ES-I3 (cell line): ENCODE measurements at regions not wholly inside any gene's neighbourhood (a gene's known extent, or its start where the extent isn't known, plus 50 kb on each side); places are given as distances from the start of the nearest gene placed in this dataset.

Experiments used
- H3K36me3 ChIP-seq: 2 replicates; pipeline ENCODE4 v1.6.1; 2013; ENCODE audit warnings: mild to moderate bottlenecking, low read length, control low read depth, moderate library complexity; ENCODE audit not compliant: insufficient read depth
- H3K4me1 ChIP-seq: 2 replicates; pipeline ENCODE4 v1.6.1; 2013; ENCODE audit warnings: mild to moderate bottlenecking, control low read depth, low read length; ENCODE audit not compliant: insufficient read depth
- H3K9ac ChIP-seq: 2 replicates; pipeline ENCODE4 v1.6.1; 2013; ENCODE audit warnings: low read depth, mild to moderate bottlenecking, low read length, moderate library complexity
- H3K9me3 ChIP-seq: 2 replicates; pipeline ENCODE4 v1.6.1; 2013; ENCODE audit warnings: mild to moderate bottlenecking, low read length, moderate library complexity; ENCODE audit not compliant: control insufficient read depth, insufficient read depth

DNA sequence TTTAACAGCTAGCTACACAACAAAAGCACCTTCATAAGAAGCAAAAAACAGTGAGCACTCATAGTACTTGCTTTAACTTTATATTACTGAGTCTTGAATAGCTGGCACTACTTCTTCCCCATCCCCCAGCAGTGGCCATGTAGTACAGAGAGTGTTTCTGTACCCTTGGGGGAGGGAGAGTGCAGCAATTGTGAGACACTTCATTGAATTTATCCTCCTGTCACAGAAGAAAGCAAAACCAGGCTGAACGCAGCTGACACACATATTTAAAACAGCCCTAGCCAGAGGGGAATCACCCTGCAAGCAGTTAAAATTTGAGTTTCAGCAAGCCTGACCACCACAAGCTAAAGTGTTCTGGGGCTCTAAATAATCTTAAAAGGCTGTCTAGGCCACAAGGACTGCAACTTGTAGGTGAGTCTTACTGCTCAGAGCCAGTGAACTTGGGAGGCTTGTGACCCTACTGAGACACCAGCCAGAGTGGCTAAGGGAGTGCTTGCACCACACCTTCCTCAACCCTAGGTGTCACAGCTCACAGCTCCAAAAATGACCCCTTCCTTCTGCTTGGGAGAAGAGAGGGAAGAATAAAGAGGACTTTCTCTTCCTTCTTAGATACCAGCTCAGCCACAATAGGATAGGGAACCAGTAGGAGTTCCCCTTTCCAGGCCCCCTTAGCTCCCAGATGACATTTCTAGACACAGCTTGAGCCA is 97.7 kb upstream of the MEOX2 start:
- no peak overlapping the region for H3K9ac ChIP-seq
- no peaks in the 10 kb centered on the region for H3K36me3 ChIP-seq
- peaks cover 21% of the 10 kb centered on the region for H3K4me1 ChIP-seq
- H3K9me3 ChIP-seq: no peaks in the 10 kb centered on the region

- no peaks in the 10 kb centered on the region for H3K36me3 ChIP-seq
- no peaks in the 10 kb centered on the region for H3K9me3 ChIP-seq
- no peak overlapping the region for H3K9ac ChIP-seq
- H3K4me1 ChIP-seq: peaks cover 21% of the 10 kb centered on the region
These were observed 96.2 kb upstream of the MEOX2 start for GRCh38 chr7:15782656-15783055.

DNA sequence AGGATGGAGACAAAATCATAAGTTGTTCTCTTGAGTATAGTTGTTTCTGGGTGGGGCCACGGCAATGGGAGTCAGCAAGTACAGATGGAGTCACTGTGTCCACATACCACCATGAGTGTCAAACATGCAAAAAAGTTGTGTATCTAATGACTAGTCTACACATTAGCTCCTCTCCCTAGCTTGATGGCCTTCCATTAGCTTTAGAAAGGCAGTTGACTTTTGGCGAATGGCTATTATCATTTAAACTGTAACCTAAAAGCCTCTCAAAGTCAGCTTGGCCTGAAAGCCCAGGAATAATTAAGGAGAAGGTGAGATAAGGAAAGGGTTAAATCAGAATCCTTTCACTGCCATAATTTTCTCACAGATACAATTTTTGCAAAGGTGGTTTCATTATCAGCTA is 95.5 kb upstream of the MEOX2 start:
- Histone ChIP-seq H3K36me3 (no peaks in the 10 kb centered on the region), H3K9ac (no peak overlapping the region), H3K9me3 (no peaks in the 10 kb centered on the region), H3K4me1 (peaks cover 21% of the 10 kb centered on the region)

DNA sequence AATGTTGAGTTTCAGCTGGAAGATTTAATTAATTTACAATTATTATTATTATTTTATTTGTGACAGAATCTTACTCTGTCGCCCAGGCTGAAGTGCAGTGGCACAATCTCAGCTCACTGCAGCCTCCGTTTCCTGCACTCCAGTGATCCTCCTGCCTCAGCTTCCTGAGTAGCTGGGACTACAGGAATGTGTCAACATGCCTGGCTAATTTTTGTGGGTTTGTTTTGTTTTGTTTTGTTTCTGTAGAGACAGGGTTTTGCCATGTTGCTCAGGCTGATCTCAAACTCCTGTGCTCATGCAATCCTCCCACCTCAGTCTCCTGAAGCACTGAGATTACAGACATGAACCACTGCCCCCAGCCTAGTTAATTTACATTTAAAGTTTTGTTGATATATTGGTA is 93.8 kb upstream of the MEOX2 start:
- Histone ChIP-seq H3K9me3 (no peaks in the 10 kb centered on the region), H3K36me3 (no peaks in the 10 kb centered on the region), H3K9ac (no peak overlapping the region), H3K4me1 (peaks cover 21% of the 10 kb centered on the region)

- H3K4me1 ChIP-seq: peaks cover 14% of the 10 kb centered on the region
- H3K9me3 ChIP-seq: no peaks in the 10 kb centered on the region
- H3K9ac ChIP-seq: no peak overlapping the region
- no peaks in the 10 kb centered on the region for H3K36me3 ChIP-seq
These were observed 91.7 kb upstream of the MEOX2 start for GRCh38 chr7:15778191-15778590.

- Histone ChIP-seq H3K9me3 (no peaks in the 10 kb centered on the region), H3K4me1 (no peaks in the 10 kb centered on the region), H3K9ac (no peak overlapping the region), H3K36me3 (no peaks in the 10 kb centered on the region)
These were observed 79.3 kb upstream of the MEOX2 start for GRCh38 chr7:15765753-15766152.

DNA sequence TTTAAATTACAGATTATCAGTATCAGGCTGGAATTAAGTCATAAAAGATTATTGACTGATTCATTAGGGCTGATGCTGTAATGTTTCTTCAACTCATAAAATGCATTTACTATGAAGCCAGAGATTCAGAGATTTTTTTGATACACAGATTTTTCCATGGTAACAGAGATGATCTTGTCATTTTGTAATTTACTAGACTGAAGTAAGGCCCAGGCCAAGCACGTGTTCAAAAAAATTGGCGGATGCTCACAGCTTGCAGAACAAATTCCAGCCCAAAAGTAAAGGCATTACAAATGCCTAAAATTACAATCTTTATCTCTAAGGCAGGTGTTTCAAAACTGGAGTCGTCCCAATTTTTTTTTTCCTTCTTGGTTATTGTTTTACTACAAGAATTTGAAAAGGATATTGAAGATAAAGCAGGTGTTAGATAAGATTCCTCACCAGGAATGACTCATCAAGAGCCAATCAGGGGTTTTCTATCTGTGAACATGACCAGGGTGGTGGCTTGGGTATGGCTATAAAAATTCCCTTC is 78.4 kb upstream of the MEOX2 start:
- Histone ChIP-seq H3K9me3 (no peaks in the 10 kb centered on the region), H3K36me3 (no peaks in the 10 kb centered on the region), H3K9ac (no peak overlapping the region), H3K4me1 (no peaks in the 10 kb centered on the region)

DNA sequence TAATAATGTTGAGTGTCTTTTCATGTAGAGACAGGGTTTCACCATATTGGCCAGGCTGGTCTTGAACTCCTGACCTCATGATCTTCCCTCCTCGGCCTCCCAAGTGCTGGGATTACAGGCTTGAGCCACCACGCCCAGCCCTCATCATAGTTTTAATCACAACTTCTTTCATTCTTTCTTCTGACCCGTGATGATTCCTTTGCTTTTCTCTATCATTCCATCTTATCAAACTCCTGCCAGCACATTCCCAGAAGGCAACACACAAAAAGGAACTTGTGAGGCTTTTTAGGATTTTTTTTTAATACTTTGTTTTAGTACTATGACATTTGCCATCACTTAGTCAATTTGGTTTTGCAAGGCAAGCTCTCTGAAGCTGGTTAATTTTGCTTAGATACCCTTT is 77.5 kb upstream of the MEOX2 start:
- no peaks in the 10 kb centered on the region for H3K9me3 ChIP-seq
- no peaks in the 10 kb centered on the region for H3K36me3 ChIP-seq
- H3K4me1 ChIP-seq: no peaks in the 10 kb centered on the region
- H3K9ac ChIP-seq: no peak overlapping the region

DNA sequence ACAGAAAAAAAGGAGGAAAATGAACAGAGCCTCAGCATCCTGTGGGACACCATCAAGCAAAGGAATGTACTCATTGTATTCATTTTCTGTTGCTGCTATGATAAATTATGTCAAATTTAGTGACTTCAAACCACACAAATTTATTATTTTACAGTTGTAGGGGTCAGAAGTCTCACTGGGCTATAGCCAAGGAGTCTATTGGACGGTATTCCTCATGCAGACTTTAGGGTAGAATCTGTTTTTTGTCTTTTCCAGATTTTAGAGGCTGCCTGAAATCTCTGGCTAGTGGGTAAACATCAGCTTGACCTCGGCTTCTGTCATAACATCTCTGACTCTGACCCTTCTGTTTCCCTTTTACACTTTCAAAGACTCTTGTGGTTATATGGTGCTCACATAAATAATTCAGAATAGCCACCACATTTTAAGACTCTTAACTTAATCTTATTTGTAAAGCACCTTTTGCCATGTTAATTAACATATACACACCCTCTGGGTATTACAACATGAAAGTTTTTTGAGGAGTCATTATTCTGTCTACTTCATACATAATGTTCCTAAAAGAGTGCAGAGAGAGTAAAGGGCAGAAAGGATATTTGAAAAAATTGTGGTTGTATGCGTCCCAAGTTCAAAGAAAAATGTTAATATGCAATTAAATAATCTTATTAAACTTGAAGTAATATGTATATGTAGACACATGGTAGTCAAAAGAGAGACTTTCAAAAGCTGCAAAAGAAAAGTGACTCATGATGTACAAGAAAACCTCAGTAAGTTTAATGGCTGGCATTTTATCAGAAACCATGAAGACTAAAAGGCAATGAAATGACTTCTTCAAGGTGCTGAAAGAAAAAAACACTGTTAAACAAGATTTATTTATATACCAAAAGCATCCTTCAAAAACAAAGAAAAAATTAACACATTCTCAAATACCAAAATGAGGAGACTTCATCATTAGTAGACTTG is 70.8 kb upstream of the MEOX2 start:
- Histone ChIP-seq H3K9ac (no peak overlapping the region), H3K4me1 (no peaks in the 10 kb centered on the region), H3K36me3 (no peaks in the 10 kb centered on the region), H3K9me3 (no peaks in the 10 kb centered on the region)

GRCh38 chr7:15755061-15755460 is 68.6 kb upstream of the MEOX2 start:
- Histone ChIP-seq H3K36me3 (no peaks in the 10 kb centered on the region), H3K4me1 (no peaks in the 10 kb centered on the region), H3K9ac (no peak overlapping the region), H3K9me3 (no peaks in the 10 kb centered on the region)

GRCh38 chr7:15753887-15754579 is 67.5 kb upstream of the MEOX2 start:
- H3K4me1 ChIP-seq: no peaks in the 10 kb centered on the region
- no peak overlapping the region for H3K9ac ChIP-seq
- no peaks in the 10 kb centered on the region for H3K9me3 ChIP-seq
- H3K36me3 ChIP-seq: no peaks in the 10 kb centered on the region

GRCh38 chr7:15752377-15752776 is 65.9 kb upstream of the MEOX2 start:
- no peaks in the 10 kb centered on the region for H3K9me3 ChIP-seq
- no peak overlapping the region for H3K9ac ChIP-seq
- H3K4me1 ChIP-seq: no peaks in the 10 kb centered on the region

DNA sequence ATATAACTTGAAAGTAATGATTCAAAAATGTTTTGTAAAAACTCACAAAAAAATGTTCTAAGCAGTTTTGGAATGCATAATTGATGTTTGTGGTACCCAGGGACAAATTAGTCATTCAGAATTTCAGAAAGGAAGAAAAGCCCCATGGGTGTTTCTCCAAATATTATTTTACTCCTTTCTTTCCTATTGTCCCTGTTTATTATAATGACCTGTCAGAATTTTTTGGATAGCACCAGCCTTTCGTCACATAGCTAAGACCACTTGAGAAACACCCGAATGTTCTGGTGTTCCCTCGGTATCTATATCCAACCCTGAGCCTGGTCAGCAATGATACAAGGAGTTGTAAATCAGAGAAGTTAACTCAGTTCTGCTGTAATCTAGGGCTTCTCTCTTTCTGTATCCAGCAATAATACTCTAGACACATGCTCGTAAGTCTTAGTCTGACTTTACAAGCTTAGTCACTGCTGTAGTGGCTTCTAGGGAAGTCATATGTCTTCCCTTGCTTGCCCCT is 64.8 kb upstream of the MEOX2 start:
- Histone ChIP-seq H3K9me3 (no peaks in the 10 kb centered on the region), H3K36me3 (no peaks in the 10 kb centered on the region), H3K4me1 (no peaks in the 10 kb centered on the region), H3K9ac (no peak overlapping the region)

More at GRCh38 chr7:15752377-15752776, 65.9 kb upstream of the MEOX2 start:
- H3K36me3 ChIP-seq: no peaks in the 10 kb centered on the region

DNA sequence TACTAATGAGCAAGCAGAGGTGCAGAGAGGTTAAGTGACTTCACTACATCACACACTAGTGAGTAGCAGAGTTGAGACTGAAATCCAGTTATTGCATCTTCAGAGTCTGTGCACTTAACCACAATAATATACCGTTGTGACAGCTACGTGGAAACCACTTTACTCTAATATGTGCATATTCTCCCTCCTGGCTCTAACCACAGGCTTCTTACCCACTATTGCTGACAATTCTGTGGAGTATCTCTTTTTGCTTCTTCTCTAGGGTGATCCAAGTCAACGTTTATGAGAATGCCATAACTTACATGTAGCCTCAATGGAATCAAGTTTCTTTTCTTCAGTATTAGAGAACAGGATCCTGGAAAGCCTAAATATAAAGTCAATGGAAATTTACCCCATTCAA is 64.2 kb upstream of the MEOX2 start:
- no peaks in the 10 kb centered on the region for H3K4me1 ChIP-seq
- no peak overlapping the region for H3K9ac ChIP-seq
- no peaks in the 10 kb centered on the region for H3K36me3 ChIP-seq
- no peaks in the 10 kb centered on the region for H3K9me3 ChIP-seq
